H1 (cell line): ENCODE measurements at regions not wholly inside any gene's neighbourhood (a gene's known extent, or its start where the extent isn't known, plus 50 kb on each side); places are given as distances from the start of the nearest gene placed in this dataset.

Experiments used
- CHD2 ChIP-seq: IDR thresholded peaks from 2 replicates; pipeline ENCODE4 v1.6.1; 2012; ENCODE audit warnings: low read length, improper control_type of control experiment
- EZH2 ChIP-seq: fragments of 200-600 bp; sonication (generic); IDR thresholded peaks from 2 replicates; pipeline ENCODE4 v1.7.1; 2012; ENCODE audit warnings: low read depth, mild to moderate bottlenecking, moderate library complexity, low read length, inconsistent platforms; ENCODE audit not compliant: severe bottlenecking
- HDAC2 ChIP-seq, 2 experiments: fragments of 300-600 bp in 1 of 2; sonication (generic) in 1 of 2; IDR thresholded peaks; 2 replicates each; pipeline ENCODE4 v1.6.1; 2011 to 2012; ENCODE audit warnings: low read depth in 2 of 2, low read length in 2 of 2, mild to moderate bottlenecking in 2 of 2, moderate library complexity in 2 of 2, borderline replicate concordance in 1 of 2, inconsistent platforms in 1 of 2
- MAFK ChIP-seq: IDR thresholded peaks from 2 replicates; pipeline ENCODE4 v1.6.1; 2012; ENCODE audit warnings: low read depth, mild to moderate bottlenecking, improper control_type of control experiment, low read length
- POLR2AphosphoS5 ChIP-seq: IDR thresholded peaks from 2 replicates; pipeline ENCODE4 v1.6.1; 2011; ENCODE audit warnings: low read depth, low read length
- TF ChIP-seq, protein P1 (sequence below), 3 experiments: IDR thresholded peaks; 1 replicate in 2 of 3; 2 replicates in 1 of 3; pipeline versions ENCODE4 v1.5.1 to v1.6.1; 2011; ENCODE audit warnings: low read length in 3 of 3, mild to moderate bottlenecking in 3 of 3, inconsistent platforms in 2 of 3, low read depth in 1 of 3, moderate library complexity in 1 of 3; ENCODE audit not compliant: insufficient read depth in 1 of 3; ENCODE audit errors: control extremely low read depth in 1 of 3

DNA sequence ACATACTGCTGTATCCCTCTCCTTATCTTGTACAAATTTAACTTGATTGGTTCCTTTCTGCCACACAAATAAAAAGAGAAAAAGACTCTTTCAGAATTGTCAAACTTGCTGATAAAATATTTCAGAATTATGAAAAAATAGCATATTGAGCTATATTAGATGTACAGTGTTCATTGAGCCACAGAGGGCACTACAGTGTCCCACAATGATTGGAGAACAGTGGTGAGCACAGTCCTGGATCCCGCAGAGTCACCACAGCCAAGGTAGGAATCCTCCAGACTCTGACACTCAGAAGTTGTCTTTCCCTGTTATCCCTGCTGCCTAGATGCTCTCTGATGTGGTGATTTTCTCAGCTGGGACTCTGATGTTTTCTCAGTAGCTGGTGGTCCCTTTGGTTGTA lies 1281.3 kb upstream of the ZEB2 start:
- TF ChIP-seq EZH2 = no peak
- no peak for TF ChIP-seq HDAC2 (IDR thresholded peaks at IDR 0.05; ENCODE audit: borderline replicate concordance in 1 of 2, low read depth in 2 of 2, low read length in 2 of 2)
- TF ChIP-seq, protein P1, sequence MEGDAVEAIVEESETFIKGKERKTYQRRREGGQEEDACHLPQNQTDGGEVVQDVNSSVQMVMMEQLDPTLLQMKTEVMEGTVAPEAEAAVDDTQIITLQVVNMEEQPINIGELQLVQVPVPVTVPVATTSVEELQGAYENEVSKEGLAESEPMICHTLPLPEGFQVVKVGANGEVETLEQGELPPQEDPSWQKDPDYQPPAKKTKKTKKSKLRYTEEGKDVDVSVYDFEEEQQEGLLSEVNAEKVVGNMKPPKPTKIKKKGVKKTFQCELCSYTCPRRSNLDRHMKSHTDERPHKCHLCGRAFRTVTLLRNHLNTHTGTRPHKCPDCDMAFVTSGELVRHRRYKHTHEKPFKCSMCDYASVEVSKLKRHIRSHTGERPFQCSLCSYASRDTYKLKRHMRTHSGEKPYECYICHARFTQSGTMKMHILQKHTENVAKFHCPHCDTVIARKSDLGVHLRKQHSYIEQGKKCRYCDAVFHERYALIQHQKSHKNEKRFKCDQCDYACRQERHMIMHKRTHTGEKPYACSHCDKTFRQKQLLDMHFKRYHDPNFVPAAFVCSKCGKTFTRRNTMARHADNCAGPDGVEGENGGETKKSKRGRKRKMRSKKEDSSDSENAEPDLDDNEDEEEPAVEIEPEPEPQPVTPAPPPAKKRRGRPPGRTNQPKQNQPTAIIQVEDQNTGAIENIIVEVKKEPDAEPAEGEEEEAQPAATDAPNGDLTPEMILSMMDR (IDR thresholded peaks at IDR 0.05; ENCODE audit: control extremely low read depth in 1 of 3, insufficient read depth in 1 of 3, low read depth in 1 of 3, low read length in 3 of 3) = no peak
- TF ChIP-seq MAFK = no peak
- TF ChIP-seq POLR2AphosphoS5 = no peak
- no peak for TF ChIP-seq CHD2
